Activated T-helper 1 cell treated with anti-CD3 and anti-CD28 coated beads, Interleukin-2, amount 50 U/mL, for 16 hours (primary cell): ENCODE measurements at regions not wholly inside any gene's neighbourhood (a gene's known extent, or its start where the extent isn't known, plus 50 kb on each side); places are given as distances from the start of the nearest gene placed in this dataset.
"Not testable (repeated sequence)": the region's sequence is repeated elsewhere in the genome, so short reads cannot be mapped to it uniquely, and the experiment has no call there.

ENCODE experiments used
- DNase-seq, 2 donors: peaks; one replicate each; pipeline ENCODE4 v3.0.0-alpha.2; 2020; ENCODE audit warnings: low read depth in 1 of 2, low spot score in 1 of 2

- no peak for DNase-seq
These were observed 92.2 kb upstream of the TRABD2B start for GRCh38 chr1:48089356-48089891.

DNA sequence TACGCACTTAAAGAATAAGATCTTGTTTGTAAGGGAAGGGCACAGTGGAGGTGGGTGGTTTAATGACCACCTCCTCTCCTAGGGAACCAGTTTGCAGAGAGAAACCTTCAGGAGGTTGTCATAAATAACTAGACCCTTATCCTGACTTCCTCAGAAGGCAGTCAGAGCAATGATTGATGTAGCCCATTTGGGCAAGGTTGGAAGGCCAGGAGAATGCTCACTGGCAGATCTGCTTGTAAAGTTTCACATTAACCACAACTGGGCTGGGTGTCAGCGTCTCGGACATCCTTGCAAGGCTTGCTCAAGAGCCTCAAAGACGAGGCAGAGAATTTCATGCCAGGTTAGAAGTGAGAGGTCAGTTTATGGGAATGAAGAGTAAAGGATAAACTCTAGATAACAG is 87.6 kb upstream of the TRABD2B start:
- no peak for DNase-seq

DNA sequence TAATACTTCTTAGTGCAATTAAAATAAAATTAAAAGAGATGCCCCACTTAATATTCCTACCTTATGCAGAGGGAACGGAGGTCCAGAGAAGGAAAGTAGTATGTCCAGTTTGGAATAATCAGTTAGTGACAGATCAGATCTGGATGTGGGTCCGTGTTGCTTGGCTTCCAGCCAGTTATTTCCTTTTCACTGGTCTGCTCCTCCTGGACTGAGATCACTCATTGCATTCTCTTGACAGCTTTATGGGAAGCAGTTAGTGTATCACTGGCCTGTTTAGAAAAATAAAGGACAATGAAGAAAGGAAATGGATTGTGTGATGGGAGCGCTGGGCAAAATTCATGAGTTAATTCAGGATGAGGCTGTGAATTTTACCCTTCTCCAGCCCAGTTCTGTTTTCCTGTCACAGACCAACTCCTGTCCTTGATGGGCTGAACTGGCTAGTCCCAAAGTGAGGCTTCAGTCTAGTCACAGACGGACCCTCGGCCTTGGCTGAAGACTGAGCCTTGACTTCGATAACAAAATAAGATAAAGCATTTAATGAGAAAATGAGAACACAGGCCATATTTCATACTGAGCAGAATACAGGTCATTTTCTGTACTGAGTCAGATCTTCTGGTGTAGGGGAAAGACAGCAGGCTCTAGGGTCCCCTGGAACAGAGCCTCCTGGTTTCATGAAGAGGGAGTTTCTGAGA is 85.2 kb upstream of the TRABD2B start:
- no peak for DNase-seq

DNA sequence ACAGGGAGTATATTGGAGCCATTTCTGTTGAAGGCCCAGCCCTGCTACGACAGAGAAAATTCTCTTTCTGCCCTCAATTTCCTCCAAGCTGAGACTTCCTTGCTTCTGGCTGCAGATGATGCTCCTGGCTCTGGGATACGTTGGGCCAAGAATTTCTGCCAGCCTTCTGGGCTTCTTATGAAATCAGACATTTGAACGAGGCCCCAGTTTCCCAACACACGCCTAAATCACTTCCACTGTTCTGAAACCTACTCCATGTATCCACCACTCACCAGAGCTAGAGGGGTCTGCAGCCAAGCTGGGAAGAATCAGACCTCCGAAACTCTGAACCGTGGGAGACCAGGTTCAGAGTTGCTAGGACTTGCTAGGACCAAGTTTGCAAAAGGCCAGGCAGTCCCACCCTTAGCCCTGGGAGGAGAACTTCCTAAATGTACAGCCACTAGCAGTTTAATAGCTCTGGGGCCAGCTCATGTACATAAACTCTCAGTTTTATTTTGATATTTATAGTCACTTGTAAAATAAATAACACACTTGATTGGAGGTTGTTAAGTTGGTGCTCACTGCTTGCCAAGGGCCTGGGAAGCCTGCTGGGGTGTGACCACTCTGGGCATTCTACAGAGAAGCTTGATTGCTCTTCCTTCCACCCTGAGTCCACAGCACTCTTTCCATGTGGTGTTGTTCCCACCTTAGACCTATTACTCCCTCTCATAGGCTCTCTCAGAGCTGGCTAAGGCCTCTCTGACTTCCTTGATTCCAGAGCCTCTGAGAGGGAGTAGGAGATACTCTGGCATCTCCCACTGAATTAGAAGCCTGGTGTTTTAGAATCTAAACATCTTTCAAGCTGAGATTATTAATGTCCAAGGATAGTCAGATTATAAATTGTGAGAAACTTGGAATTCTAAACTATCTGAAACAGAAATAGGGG is 83.4 kb upstream of the TRABD2B start:
- no peak for DNase-seq

- DNase-seq: no peak
These were observed 81.9 kb upstream of the TRABD2B start for GRCh38 chr1:48079096-48079495.

DNA sequence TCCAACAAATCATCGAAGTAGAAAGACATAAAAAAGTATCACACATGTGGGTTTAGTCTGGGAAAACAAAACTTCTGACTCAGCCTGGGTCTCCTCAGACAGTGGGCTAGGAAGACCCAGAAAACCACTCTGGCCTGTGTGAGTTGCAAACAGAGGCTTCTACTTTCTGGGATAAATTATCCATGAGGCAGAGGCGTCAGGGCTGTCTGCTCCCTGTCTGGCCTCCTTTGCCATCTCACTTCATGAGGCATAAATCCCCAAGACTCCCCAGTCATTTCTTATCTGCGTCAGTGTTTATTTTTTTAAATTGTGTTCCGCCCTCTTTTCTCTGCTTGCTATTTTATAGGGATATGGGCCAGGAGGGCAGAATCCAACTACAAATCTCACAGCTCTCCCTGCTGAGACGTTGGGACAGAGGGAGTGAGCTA is 80.6 kb upstream of the TRABD2B start:
- DNase-seq: no peak

- no peak for DNase-seq
These were observed 78.8 kb upstream of the TRABD2B start for GRCh38 chr1:48076017-48076416.

DNA sequence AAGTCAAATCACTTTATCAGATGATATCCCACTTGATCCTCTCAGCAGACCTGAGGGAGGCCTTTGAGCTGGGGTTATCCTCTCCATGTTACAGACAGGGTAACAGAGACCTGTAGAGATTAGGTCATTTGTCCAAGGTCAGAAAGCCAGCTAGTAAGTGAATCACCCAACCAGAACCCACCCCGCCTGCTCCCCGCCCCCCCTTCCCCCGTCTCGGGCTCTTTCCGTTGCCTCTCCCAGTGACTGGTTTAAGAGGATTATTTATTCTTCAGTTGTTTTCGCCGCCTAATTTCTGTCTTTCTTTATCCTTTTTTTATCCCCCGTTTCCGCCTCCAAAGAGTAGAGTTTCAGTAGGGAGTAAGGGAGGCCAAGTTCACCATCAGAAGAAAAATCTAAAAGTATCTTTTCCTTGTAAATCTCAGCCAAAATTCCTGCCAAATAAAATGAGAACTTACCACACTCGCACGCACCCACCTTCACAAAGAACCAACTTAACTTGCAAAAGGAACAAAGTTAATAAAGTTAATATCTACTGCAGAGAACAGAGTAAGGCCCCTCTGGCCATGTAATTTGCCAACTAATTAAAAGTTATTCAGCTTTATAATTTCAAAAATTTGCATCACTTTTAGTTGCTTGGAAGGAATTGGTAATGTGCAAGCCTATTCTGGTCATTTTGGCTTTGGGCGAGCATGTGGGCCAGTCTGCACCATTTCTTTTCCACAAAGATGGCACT is 76.8 kb upstream of the TRABD2B start:
- DNase-seq: no peak

GRCh38 chr1:48071513-48071912 is 74.3 kb upstream of the TRABD2B start:
- no peak for DNase-seq

DNA sequence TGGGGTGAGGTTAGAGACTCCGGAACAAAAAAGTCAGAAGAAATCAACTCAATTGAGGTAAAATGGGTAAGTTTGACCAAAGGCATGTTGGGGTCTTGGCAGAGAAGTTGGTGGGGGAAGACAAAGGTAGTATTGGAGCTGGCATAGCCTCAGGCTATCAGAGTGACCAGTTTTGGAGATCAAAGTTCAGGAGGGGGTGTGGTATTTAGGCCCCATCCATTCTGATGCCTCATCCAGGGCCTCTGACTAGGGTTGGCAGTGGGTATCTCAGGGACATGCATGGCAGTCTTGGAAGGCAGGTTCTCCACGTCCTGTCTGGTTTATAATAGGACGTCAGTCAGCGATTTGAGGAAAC is 73.2 kb upstream of the TRABD2B start:
- DNase-seq: no peak

DNA sequence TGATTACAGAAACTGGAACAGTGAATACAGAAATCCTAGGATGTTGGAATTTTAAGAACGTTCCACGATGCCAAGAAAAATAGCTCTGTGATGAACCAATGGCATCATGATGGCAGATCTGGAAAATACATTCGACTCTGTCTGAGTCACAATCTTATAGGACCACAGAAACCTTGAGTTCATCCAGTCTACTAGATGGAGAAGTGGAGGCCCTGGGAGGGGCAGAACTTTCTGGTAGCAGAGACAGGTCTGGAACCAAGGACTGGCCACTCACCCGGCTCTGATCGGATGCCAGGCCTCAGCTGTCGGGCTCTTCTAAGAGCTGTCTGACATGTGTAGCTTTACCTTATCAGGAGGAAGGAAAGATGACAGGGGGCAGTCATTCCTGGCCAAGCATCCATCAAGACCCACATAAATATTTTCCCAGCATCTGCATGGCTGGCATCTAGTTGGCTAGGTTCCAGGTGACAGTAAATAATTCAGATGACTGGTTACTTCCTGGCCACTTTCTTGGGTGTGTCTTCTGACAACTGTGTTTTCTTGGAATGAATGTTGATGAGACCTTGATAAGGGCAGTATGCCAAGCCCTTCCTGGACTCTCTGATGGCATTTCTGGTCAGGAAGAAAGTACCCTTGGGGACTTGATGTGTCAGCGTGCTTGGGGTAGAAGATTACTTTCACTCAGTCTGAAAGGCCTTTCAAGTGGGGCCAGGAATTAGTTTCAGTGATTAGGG is 72.6 kb upstream of the TRABD2B start:
- no peak for DNase-seq

- DNase-seq: no peak
These were observed 71.0 kb upstream of the TRABD2B start for GRCh38 chr1:48068206-48068605.

GRCh38 chr1:48066936-48067335 is 69.8 kb upstream of the TRABD2B start:
- DNase-seq: no peak

GRCh38 chr1:48064693-48065092 is 67.5 kb upstream of the TRABD2B start:
- not testable (repeated sequence) for DNase-seq

DNA sequence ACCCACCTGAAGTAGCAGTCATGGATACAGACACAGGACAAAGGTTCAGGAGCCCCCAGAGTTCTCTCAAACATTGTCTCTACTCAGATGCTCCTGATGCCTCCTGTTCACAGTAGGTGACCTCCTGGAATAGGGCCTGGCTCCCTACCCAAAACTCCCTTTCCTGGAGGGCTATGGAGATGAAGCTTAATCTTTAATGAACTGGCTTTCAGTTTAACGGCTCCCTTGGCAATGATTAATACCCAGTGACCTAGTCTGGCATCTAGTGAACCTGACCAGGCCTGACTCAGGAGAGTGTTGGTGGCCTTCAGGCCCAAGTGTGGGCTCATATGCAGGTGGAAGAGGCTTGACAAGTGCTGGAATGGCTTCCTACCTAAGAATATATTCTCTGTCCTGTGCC is 65.2 kb upstream of the TRABD2B start:
- DNase-seq: no peak

DNA sequence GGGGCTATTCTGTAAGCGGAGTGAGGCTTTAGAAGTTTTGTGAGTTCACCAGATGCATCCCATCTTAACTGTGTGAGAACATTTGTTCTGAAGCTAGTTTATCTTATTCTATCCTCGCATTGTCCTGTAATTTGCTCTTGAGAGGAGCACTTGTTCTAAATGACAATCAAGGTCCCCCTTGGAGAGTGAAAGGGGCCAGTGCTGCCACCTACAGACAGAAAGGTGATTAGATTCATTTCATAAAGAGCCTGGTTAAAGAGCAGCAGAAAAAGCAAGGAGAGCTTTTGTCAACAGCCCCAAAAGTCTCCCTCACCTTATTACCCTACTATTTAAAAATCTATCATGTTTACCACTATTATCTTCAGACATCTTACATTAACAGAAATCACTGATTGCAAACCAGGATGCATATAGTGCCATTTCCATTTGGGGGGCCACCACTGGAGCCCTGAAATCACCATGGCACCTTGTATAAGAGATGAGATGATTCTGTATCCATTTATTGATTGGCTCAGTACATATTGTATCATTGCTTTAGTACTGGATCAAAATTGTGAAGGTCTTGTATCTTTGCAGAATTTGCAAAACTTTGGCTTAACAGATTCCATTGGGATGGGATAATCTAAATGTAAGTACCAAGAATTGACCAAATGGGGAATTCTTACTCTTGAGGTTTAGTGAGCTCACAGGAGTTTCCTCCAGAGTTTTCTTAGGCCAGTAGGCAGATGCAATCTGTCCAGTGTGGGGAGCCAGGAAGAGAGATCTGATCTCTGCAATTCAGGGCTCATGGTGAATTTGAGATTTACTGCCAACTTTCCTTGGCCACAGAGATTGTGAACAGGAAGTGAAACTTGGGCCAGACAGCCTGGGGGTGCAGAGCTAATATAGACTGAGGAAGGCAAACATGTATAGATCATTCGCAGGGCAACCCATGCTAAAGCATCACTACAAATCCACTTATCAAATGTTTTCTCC is 64.3 kb upstream of the TRABD2B start:
- DNase-seq: no peak

DNA sequence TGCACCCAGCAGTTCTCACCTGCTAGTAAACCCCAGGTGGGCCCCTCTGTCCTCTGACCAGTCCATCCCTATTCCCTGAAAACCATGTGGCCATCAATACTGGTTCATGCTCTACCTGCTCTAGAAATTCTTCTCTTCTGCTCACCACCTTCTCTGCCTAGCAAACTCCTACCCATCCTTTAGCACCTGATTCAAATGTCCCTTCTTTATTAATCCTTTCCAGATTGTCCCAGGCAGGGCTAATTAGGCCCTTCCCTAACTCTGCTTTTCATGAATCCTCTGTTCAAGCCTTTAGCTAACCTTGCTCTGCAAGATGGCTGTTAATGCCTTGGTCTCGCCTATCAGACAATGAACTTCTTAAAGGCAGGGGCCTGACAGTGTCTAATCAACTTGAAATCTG is 62.1 kb upstream of the TRABD2B start:
- DNase-seq: no peak

DNA sequence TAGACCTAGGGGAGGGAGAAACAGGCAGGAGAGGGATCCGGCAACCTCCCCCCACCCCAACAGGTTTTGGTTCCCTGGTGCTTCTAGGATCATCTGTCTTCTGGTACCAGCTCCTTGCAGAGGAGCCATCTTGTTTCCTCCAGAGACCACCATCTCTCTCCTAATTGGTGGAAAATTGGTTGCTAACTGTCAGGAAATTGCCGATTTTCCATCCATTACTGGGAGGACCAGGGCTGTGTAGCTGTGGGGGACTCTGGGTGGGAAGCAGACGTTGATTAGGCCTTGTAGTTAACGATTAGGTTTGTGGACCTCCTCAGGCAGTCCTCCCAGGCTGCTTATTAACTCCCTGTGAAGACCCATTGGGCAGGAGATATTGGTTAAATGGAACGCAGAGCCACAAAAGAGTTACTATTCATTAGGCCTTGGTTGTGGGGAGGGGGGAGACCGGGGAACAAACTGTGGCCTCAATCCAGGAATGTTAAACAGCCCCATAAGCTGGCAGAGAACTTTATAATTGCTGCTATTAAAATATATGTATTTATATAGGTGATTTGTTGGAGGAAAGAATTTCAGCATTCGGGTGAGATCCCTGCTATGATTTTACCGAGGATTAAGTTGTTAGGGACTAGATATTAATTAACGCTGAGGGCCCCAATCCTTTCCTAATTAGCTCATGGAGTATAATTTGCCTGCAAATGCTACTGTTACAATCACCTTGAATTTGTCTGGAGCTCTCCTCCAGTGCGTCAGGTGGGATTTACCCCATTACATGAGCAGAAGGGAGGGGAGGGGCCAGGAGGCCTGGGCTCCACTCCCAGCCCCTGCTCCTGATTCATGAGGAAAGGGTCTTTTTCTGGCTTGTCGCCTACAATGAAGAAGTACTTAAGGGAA is 61.2 kb upstream of the TRABD2B start:
- no peak for DNase-seq

DNA sequence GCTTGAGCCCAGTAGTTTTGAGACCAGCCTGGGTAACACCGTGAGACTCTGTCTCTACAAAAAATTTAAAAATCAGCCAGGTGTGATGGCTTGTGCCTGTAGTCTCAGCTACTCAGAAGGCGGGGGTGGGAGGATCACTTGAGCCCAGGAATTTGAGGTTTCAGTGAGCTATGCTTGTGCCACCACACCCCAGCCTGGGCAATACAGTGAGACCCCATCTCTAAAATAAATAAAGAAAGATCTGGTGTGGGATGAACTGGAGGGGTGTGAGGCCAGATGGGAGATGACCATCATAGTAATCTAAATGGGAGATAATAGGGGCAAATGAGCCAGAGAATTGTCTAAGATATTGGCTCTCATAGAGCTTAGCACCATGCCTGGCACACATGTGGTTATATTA is 60.1 kb upstream of the TRABD2B start:
- no peak for DNase-seq
